Stimulated activated CD4-positive, alpha-beta T cell treated with anti-CD3 and anti-CD28 coated beads, Interleukin-2, amount 100 ng/mL, for 4 hours (primary cell): ENCODE measurements at regions not wholly inside any gene's neighbourhood (a gene's known extent, or its start where the extent isn't known, plus 50 kb on each side); places are given as distances from the start of the nearest gene placed in this dataset.
"Not testable (repeated sequence)": the region's sequence is repeated elsewhere in the genome, so short reads cannot be mapped to it uniquely, and the experiment has no call there.

Source experiments
- DNase-seq: peaks from one replicate; pipeline ENCODE4 v3.0.0-alpha.2; 2020; ENCODE audit warnings: low read depth

DNA sequence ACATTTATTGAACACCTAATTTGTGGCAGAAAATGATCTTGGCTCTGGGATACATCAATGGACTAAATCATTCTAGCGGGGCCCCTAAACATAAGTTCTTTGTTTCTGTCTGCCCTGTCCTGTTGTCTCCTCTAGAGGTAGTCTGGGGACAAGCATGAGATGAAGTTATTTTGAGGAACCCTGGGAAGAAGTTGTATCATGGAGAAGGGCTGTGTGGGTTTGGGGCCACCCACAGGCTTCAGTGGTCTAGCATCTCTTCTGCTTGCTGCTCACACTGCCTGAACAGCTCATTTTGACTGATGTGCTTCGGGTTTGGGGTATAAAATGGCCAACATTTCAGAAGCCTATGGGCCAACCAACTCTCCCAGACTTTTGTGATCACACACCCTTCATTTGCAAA is 50.3 kb upstream of the OSBPL11 start:
- no peak for DNase-seq

GRCh38 chr3:125646581-125646980 is 51.3 kb upstream of the OSBPL11 start:
- DNase-seq = no peak

- no peak for DNase-seq
Measured at GRCh38 chr3:125647318-125648014, 52.2 kb upstream of the OSBPL11 start.

DNA sequence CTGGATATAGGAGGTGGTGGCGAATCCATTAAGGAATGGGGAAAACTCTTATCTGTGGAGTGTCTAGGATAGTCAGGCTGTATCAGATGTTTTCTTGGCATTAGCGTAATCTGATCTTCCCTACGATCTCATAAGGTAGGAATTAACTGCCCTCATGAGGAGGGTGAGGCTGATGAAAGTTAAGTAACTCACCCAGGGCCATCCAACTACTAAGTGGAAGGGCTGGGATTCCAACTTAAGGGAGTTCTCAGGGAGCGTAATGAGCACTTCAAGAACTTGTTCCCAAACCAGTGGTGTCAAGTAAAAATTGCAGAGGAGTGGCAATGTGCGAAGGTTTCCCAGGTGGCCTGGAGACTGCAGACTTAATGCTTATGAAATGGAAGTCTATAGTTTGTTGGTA is 55.9 kb upstream of the OSBPL11 start:
- DNase-seq = no peak

- no peak for DNase-seq
Measured at GRCh38 chr3:125652349-125652748, 57.1 kb upstream of the OSBPL11 start.

DNA sequence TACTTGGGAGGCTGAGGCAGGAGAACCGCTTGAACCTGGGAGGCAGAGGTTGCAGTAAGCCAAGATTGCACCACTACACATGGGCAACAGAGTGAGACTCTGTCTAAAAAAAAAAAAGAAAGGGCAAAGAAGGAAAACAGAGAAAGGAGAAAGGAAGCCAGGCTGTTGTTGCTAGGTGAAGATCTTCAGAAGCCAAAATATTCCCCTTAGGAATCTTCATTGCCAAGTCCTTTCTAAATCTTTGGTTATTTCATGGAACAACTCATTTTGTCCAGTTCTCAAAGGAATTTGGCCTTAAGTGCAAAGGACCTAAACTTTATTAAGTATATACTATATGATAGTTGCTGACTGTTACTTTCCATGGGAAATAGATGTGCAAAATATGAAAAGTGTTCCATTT is 59.2 kb upstream of the OSBPL11 start:
- no peak for DNase-seq

DNA sequence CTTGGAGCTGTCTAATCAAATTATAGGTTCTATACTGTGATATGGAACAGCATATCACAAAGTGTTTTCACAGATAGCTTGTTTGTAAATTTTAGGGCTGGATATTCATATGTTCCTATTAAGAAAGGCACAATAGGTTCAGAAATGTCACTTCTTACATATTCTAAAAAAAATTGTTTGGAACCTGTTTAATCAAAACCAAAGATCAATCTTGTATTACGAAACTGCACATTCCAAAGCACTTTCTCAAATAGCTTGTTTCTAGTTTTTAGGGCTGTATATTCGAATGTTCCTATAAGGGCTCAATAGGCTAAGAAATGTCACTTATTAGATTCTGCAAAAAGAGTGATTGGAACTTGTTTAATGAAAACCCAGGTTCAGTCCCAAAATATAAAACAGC is 67.4 kb upstream of the OSBPL11 start:
- no peak for DNase-seq

- DNase-seq = no peak
Measured at GRCh38 chr3:125670352-125670751, 75.1 kb upstream of the OSBPL11 start.

DNA sequence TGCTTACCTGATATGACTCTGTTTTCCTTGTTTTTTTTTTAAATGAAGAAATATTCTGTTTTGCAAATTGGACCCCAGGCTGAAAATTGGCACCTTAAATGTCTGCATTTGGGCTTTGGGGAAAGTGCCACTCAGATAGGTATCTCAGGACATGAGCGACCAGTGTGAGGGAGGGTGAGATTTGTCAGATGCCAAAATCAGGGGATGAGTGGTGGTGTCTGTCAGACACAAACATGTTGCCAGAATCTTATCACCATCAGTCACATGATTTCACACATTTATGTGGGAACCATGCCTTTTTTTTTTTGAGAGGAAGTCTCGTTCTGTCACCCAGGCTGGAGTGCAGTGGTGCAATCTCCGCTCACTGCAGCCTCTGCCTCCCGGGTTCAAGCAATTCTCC is 75.6 kb upstream of the OSBPL11 start:
- no peak for DNase-seq

- no peak for DNase-seq
Measured at GRCh38 chr3:125671461-125672243, 76.4 kb upstream of the OSBPL11 start.

GRCh38 chr3:125675791-125676190 is 80.5 kb upstream of the OSBPL11 start:
- no peak for DNase-seq

GRCh38 chr3:125679258-125679657 is 84.0 kb upstream of the OSBPL11 start:
- DNase-seq = no peak

- no peak for DNase-seq
Measured at GRCh38 chr3:125681146-125681545, 85.8 kb upstream of the OSBPL11 start.

GRCh38 chr3:125681906-125682305 is 86.6 kb upstream of the OSBPL11 start:
- not testable (repeated sequence) for DNase-seq

- not testable (repeated sequence) for DNase-seq
Measured at GRCh38 chr3:125682610-125683009, 87.3 kb upstream of the OSBPL11 start.

DNA sequence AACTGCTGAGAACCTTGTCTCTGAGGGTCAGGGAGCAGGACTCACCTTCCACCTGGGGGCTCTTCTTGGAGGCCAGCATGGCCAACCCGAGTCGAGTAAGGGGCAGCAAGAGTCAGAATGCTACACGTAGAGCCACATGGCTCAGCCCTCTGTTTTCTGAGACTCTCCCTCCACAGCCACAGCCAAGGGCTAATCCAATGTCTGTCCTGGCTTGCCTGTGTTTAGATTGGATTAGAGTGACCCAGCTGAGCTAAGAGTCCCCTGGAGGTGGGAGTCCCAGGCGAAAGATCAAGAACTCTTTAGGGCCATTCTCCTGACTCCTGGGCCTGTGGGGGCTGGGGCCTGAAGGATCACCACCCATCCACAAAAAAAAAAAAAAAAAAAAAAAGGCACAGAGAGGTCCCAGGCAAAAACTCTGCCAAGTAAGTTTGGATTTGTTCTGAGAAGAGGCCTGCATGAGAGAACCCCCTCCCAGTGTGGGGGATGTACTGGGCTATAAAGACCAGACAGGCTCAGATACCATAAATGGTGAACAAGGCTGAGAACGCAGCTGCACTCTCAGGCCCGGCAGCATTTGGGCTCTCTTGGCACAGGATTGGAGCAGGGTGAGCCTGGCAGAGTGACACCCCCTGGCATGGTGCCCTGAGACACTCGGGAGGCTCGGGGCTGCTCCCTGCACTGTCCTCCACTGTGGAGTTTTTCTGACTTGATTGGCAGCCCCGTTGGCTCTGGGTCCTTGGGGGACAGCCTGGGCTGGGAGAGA is 88.0 kb upstream of the OSBPL11 start:
- DNase-seq = no peak

- no peak for DNase-seq
Measured at GRCh38 chr3:125684199-125684598, 88.9 kb upstream of the OSBPL11 start.

GRCh38 chr3:125685741-125686140 is 90.4 kb upstream of the OSBPL11 start:
- not testable (repeated sequence) for DNase-seq

DNA sequence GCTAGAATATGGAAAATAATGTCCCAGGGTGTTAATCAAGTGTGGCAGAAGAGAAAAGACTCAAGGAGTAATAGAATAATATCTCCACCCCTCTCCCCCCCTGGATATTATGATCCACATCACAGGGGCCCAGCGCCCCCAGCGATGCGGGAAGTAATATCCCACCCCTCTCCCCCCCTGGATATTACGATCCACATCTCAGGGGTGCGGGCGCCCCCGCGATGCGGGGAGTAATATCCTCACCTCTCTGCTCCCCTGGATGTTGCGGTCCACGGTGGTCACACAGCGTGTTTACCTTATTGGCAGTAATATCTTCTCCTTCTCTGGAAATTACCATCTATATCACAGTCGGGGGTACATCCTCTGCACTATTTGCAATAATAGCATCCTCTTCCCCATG is 97.1 kb upstream of the OSBPL11 start:
- DNase-seq = no peak

GRCh38 chr3:125693887-125694286 is 98.6 kb upstream of the OSBPL11 start:
- no peak for DNase-seq

- DNase-seq = no peak
Measured at GRCh38 chr3:125694761-125695294, 99.5 kb upstream of the OSBPL11 start.

GRCh38 chr3:125695688-125696087 is 100.4 kb upstream of the OSBPL11 start:
- no peak for DNase-seq

- not testable (repeated sequence) for DNase-seq
Measured at GRCh38 chr3:125697126-125697525, 101.8 kb upstream of the OSBPL11 start.
